GM23338 (cell line): ENCODE measurements at regions not wholly inside any gene's neighbourhood (a gene's known extent, or its start where the extent isn't known, plus 50 kb on each side); places are given as distances from the start of the nearest gene placed in this dataset.

Experiments used
- CTCF ChIP-seq, 2 experiments: fragments of 200-600 bp in 1 of 2; sonication (generic) in 1 of 2; conservative IDR thresholded peaks; 2 replicates each; pipeline versions ENCODE4 v1.5.1 to v1.6.1; 2016 to 2017; ENCODE audit warnings: antibody characterized with exemption in 2 of 2, low read depth in 2 of 2, mild to moderate bottlenecking in 2 of 2, moderate library complexity in 1 of 2
- EZH2 ChIP-seq: fragments of 200-600 bp; sonication (generic); IDR thresholded peaks from one replicate; pipeline ENCODE4 v1.8.0; 2017; ENCODE audit warnings: antibody characterized with exemption, mild to moderate bottlenecking, low read depth; ENCODE audit not compliant: unreplicated experiment
- EZH2phosphoT487 ChIP-seq: fragments of 200-600 bp; sonication (generic); IDR thresholded peaks from one replicate; pipeline ENCODE4 v1.8.1; 2018; ENCODE audit warnings: antibody characterized with exemption; ENCODE audit not compliant: unreplicated experiment
- POLR2AphosphoS5 ChIP-seq: IDR thresholded peaks from 2 replicates; pipeline ENCODE4 v1.6.1; 2016; ENCODE audit warnings: antibody characterized with exemption, low read depth
- TF ChIP-seq, protein P1 (sequence below): IDR thresholded peaks from 2 replicates; pipeline ENCODE4 v1.6.1; 2016; ENCODE audit warnings: antibody characterized with exemption

DNA sequence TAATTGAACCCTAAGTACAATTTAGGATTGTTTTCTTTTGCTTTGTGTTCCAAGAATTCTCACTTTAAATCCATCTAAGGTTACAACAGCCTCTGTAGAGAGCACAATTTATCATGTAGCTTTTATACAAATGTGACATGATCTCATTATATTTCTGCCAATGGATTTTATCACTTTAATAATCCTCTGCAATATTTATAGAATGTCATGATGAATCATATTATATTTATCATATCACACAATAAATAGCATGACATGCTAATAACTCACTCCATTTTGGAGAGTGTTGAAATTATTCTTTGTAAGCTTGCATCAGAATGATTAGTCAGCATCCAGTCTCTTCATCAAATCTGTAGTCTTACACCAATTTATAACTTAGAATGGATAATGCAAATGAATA lies 280.6 kb upstream of the ZNF717 start:
- TF ChIP-seq EZH2 = no peak
- TF ChIP-seq, protein P1, sequence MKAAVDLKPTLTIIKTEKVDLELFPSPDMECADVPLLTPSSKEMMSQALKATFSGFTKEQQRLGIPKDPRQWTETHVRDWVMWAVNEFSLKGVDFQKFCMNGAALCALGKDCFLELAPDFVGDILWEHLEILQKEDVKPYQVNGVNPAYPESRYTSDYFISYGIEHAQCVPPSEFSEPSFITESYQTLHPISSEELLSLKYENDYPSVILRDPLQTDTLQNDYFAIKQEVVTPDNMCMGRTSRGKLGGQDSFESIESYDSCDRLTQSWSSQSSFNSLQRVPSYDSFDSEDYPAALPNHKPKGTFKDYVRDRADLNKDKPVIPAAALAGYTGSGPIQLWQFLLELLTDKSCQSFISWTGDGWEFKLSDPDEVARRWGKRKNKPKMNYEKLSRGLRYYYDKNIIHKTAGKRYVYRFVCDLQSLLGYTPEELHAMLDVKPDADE = no peak
- no peak for TF ChIP-seq EZH2phosphoT487
- TF ChIP-seq CTCF (conservative IDR thresholded peaks at IDR 0.05; ENCODE audit: low read depth in 2 of 2) = no peak
- no peak for TF ChIP-seq POLR2AphosphoS5
